BJ (cell line): ENCODE measurements at regions not wholly inside any gene's neighbourhood (a gene's known extent, or its start where the extent isn't known, plus 50 kb on each side); places are given as distances from the start of the nearest gene placed in this dataset.

ENCODE experiments used
- CTCF ChIA-PET: fragments of 350-600 bp; formaldehyde crosslinking; extraction: SDS; loops from one replicate; lab custom pipeline; 2021; ENCODE audit warnings: antibody characterized with exemption, inconsistent platforms; lab: Yijun Ruan, JAX
- POLR2A ChIA-PET: fragments of 300-600 bp; sonication (Branson Sonifier 250); formaldehyde crosslinking; extraction: SDS; loops from one replicate; lab custom pipeline; 2021; ENCODE audit warnings: antibody characterized with exemption; lab: Charles Lee
- DNase-seq: peaks from one replicate; pipeline ENCODE4 v3.0.0-alpha.2; 2011; ENCODE audit warnings: low read depth
- H3K27me3 ChIP-seq: 2 replicates; pipeline ENCODE4 v1.6.0; 2011; ENCODE audit warnings: low read length; ENCODE audit not compliant: control insufficient read depth, insufficient read depth
- H3K36me3 ChIP-seq: 2 replicates; pipeline ENCODE4 v1.5.1; 2011; ENCODE audit warnings: low read length; ENCODE audit not compliant: control insufficient read depth, insufficient read depth
- H3K4me3 ChIP-seq: 2 replicates; pipeline ENCODE4 v1.5.1; 2011; ENCODE audit warnings: low read depth, mild to moderate bottlenecking, control low read depth, low read length
- CTCF ChIP-seq: IDR thresholded peaks from 2 replicates; pipeline ENCODE4 v1.5.1; 2011; ENCODE audit warnings: low read depth, mild to moderate bottlenecking, control low read depth, inconsistent platforms, low read length, moderate library complexity; ENCODE audit not compliant: insufficient read depth

DNA sequence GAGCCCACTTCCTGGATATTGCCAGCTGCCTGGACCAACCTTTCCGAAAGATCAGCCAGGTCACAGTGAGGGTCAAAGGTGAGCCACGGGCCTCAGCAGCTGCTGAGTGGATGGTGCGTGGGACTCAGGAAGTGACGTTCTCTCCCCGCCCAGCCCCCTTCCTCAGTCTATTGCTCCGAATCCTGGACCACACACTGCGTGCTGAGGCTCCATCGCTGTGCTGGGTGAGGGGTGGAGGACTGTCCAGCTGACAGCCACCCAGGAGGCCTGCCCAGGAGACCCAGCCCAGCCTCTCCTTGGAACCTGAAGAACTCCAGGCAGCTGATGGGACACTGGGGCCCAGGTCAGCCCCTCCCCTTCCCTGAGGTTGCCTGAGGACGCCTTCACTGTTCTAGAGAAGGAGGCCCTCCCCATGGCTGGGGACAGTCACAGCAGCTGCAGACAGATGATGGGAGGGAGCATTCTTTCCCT, 94.4 kb upstream of the CD93 start:
- CTCF ChIA-PET: no interaction called here
- TF ChIP-seq CTCF: no peak
- no peaks in the 10 kb centered on the region for H3K27me3 ChIP-seq
- no peak for DNase-seq
- POLR2A ChIA-PET: no interaction called here
- no peaks in the 10 kb centered on the region for H3K36me3 ChIP-seq
- H3K4me3 ChIP-seq: no peak overlapping the region

DNA sequence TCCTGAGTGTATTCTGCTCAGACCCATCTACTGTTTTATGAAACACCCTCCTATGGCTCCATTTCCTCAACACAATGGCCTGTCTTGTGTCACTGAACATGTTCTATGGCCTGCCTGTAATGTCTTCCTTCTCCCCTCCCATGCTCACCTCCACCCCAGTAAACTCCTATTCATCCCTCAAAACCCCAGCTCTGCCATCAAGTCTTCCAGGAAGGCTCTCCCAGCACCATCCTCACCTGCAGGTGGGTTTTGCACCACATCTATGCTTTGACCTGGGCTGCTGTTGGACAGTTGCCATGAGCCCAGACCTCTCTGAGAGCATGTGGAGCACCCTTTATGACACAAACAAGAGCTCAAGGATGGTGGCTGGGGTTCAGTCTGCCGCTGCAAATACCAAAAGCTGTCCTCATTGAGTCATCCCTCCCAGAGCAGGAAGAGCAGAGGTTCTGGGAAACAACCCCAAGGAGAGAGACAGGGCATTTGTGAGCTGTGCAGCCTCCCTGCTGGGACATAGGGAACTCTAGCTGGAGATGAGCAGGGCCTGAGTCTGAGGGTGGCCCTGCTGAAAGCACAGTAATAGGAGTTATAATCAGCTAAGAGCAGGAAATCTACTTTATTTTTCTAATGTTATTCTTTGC, 93.8 kb upstream of the CD93 start:
- CTCF ChIA-PET: interaction anchor here (1.4 kb wide), 1 partner anchor 20 kb away, joined by 3 read pairs; no protein-coding TSS in a partner anchor
- Histone ChIP-seq H3K27me3 (no peaks in the 10 kb centered on the region), H3K36me3 (no peaks in the 10 kb centered on the region), H3K4me3 (no peak overlapping the region)
- DNase-seq: no peak
- POLR2A ChIA-PET: no interaction called here
- no peak for TF ChIP-seq CTCF

GRCh38 chr20:23178806-23179205, 92.7 kb upstream of the CD93 start:
- Histone ChIP-seq H3K36me3 (no peaks in the 10 kb centered on the region), H3K4me3 (no peak overlapping the region), H3K27me3 (no peaks in the 10 kb centered on the region)
- POLR2A ChIA-PET: no interaction called here
- DNase-seq: no peak
- CTCF ChIA-PET: interaction anchor here (1.4 kb wide), 1 partner anchor 19 kb away, joined by 3 read pairs; no protein-coding TSS in a partner anchor
- no peak for TF ChIP-seq CTCF

GRCh38 chr20:23174821-23175220, 88.7 kb upstream of the CD93 start:
- H3K36me3 ChIP-seq: no peaks in the 10 kb centered on the region
- TF ChIP-seq CTCF: no peak
- H3K27me3 ChIP-seq: no peaks in the 10 kb centered on the region
- CTCF ChIA-PET: no interaction called here
- POLR2A ChIA-PET: no interaction called here
- no peak for DNase-seq
- H3K4me3 ChIP-seq: no peak overlapping the region

- CTCF ChIA-PET: no interaction called here
- no peak overlapping the region for H3K4me3 ChIP-seq
- H3K36me3 ChIP-seq: no peaks in the 10 kb centered on the region
- POLR2A ChIA-PET: no interaction called here
- no peak for DNase-seq
- no peak for TF ChIP-seq CTCF
- no peaks in the 10 kb centered on the region for H3K27me3 ChIP-seq
Observed at GRCh38 chr20:23167431-23167830, 81.3 kb upstream of the CD93 start.
